Smooth muscle cell (in vitro differentiated cells): ENCODE measurements at regions not wholly inside any gene's neighbourhood (a gene's known extent, or its start where the extent isn't known, plus 50 kb on each side); places are given as distances from the start of the nearest gene placed in this dataset.

Source experiments
- DNase-seq: peaks from one replicate; lab custom pipeline; 2025; ENCODE audit not compliant: unreplicated experiment; lab: John Stamatoyannopoulos, UW
- H2AFZ ChIP-seq: fragments of 200-600 bp; sonication (generic); 2 replicates; pipeline ENCODE4 v1.6.0; 2016; ENCODE audit warnings: antibody characterized with exemption, low read depth, mild to moderate bottlenecking
- H3F3A ChIP-seq: fragments of 200-600 bp; sonication (generic); 2 replicates; pipeline ENCODE4 v1.6.0; 2017; ENCODE audit warnings: antibody characterized with exemption, low read depth
- H3K27ac ChIP-seq: fragments of 200-600 bp; sonication (generic); 2 replicates; pipeline ENCODE4 v1.5.1; 2016; ENCODE audit warnings: low read depth, mild to moderate bottlenecking
- H3K27me3 ChIP-seq: fragments of 200-600 bp; sonication (generic); 2 replicates; pipeline ENCODE4 v1.6.1; 2016; ENCODE audit warnings: low read depth, mild to moderate bottlenecking
- H3K36me3 ChIP-seq: fragments of 200-600 bp; sonication (generic); 2 replicates; pipeline ENCODE4 v1.5.1; 2016; ENCODE audit warnings: low read depth
- H3K4me1 ChIP-seq: fragments of 200-600 bp; sonication (generic); 2 replicates; pipeline ENCODE4 v1.5.1; 2016; ENCODE audit warnings: low read depth
- H3K4me2 ChIP-seq: fragments of 200-600 bp; sonication (generic); 2 replicates; pipeline ENCODE4 v1.6.0; 2016; ENCODE audit warnings: mild to moderate bottlenecking
- H3K4me3 ChIP-seq: fragments of 200-600 bp; sonication (generic); 2 replicates; pipeline ENCODE4 v1.5.1; 2016; ENCODE audit warnings: mild to moderate bottlenecking
- H3K79me2 ChIP-seq: fragments of 200-600 bp; sonication (generic); 2 replicates; pipeline ENCODE4 v1.6.0; 2016; ENCODE audit warnings: low read depth, mild to moderate bottlenecking
- H3K9ac ChIP-seq: fragments of 200-600 bp; sonication (generic); 2 replicates; pipeline ENCODE4 v1.6.0; 2016; ENCODE audit warnings: low read depth
- H3K9me3 ChIP-seq: fragments of 200-600 bp; sonication (generic); replicated peaks from 2 replicates; pipeline ENCODE4 v1.5.1; 2016; ENCODE audit warnings: low read depth
- H4K20me1 ChIP-seq: fragments of 200-600 bp; sonication (generic); 2 replicates; pipeline ENCODE4 v1.6.0; 2016; ENCODE audit warnings: low read depth
- WGBS: methylation state at CpG from one replicate; pipeline ENCODE4 v1.1.7; 2016; ENCODE audit warnings: low lambda C conversion rate; 5-methylcytosine and 5-hydroxymethylcytosine counted together
- TF ChIP-seq, protein P1 (sequence below): fragments of 200-600 bp; sonication (generic); IDR thresholded peaks from 2 replicates; pipeline ENCODE4 v1.5.1; 2017; ENCODE audit warnings: borderline replicate concordance, mild to moderate bottlenecking, antibody characterized with exemption; ENCODE audit not compliant: insufficient read depth, poor library complexity, severe bottlenecking

DNA sequence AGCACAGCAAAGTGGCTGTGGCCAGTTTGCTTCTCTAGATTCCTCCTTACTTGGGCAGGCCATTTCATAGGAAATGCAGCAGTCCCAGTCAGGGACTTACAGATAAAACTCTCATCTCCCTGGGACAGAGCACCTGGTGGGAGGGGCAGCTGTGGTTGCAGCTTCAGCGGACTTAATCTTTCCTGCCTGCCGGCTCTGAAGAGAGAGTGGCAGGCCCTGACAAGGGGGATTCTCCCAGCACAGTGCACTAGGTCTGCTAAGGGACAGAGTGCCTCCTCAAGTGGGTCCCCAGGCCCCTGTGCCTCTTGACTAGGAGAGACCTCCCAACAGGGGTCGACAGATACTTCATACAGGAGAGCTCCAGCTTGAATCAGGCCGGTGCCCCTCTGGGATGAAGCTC is 1649.1 kb downstream of the LRRC4C start:
- H3F3A ChIP-seq, result no peaks in the 10 kb centered on the region
- TF ChIP-seq, protein P1, sequence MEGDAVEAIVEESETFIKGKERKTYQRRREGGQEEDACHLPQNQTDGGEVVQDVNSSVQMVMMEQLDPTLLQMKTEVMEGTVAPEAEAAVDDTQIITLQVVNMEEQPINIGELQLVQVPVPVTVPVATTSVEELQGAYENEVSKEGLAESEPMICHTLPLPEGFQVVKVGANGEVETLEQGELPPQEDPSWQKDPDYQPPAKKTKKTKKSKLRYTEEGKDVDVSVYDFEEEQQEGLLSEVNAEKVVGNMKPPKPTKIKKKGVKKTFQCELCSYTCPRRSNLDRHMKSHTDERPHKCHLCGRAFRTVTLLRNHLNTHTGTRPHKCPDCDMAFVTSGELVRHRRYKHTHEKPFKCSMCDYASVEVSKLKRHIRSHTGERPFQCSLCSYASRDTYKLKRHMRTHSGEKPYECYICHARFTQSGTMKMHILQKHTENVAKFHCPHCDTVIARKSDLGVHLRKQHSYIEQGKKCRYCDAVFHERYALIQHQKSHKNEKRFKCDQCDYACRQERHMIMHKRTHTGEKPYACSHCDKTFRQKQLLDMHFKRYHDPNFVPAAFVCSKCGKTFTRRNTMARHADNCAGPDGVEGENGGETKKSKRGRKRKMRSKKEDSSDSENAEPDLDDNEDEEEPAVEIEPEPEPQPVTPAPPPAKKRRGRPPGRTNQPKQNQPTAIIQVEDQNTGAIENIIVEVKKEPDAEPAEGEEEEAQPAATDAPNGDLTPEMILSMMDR, result no peak
- H4K20me1 ChIP-seq, result no peaks in the 10 kb centered on the region
- no peak overlapping the region for H3K4me2 ChIP-seq
- H2AFZ ChIP-seq, result no peak overlapping the region
- peaks cover 2% of the 10 kb centered on the region for H3K9me3 ChIP-seq
- H3K9ac ChIP-seq, result no peak overlapping the region
- WGBS, result 67% methylated on average over 4 of the region's 4 CpGs
- no peaks in the 10 kb centered on the region for H3K27me3 ChIP-seq
- no peaks in the 10 kb centered on the region for H3K4me1 ChIP-seq
- DNase-seq, result no peak
- H3K4me3 ChIP-seq, result no peak overlapping the region
- H3K79me2 ChIP-seq, result no peaks in the 10 kb centered on the region
- H3K27ac ChIP-seq, result no peak overlapping the region
- H3K36me3 ChIP-seq, result no peaks in the 10 kb centered on the region

DNA sequence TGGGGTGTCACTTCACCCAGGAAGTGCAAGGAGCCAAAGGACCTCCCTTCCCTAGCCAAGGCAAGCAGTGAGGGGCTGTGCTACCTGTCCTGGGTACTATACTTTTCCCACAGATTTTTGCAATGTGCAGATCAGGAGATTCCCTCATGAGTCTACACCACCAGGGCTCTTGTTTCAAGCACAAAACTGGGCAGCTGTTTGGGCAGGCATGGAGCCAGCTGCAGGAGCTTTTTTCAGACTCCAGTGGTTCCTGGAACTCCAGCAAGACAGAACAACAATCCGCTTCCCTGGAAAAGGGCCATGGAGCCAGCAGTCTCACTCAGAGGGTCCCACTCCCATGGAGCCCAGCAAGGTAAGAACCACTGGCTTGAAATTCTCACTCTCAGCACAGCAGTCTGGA is 1649.6 kb downstream of the LRRC4C start:
- H3K9me3 ChIP-seq, result no peaks in the 10 kb centered on the region
- TF ChIP-seq, protein P1, result no peak
- no peaks in the 10 kb centered on the region for H3K27me3 ChIP-seq
- no peaks in the 10 kb centered on the region for H3K36me3 ChIP-seq
- no peak overlapping the region for H3K4me3 ChIP-seq
- no peaks in the 10 kb centered on the region for H4K20me1 ChIP-seq
- 100% methylated on average over 1 of the region's 1 CpG for WGBS
- no peak overlapping the region for H3K27ac ChIP-seq
- no peaks in the 10 kb centered on the region for H3F3A ChIP-seq
- no peak for DNase-seq
- H3K4me2 ChIP-seq, result no peak overlapping the region
- H3K4me1 ChIP-seq, result no peaks in the 10 kb centered on the region
- H3K9ac ChIP-seq, result no peak overlapping the region
- H3K79me2 ChIP-seq, result no peaks in the 10 kb centered on the region
- no peak overlapping the region for H2AFZ ChIP-seq

GRCh38 chr11:39807904-39808303 is 1651.5 kb downstream of the LRRC4C start:
- WGBS, result 93% methylated on average over 1 of the region's 1 CpG
- no peaks in the 10 kb centered on the region for H3K36me3 ChIP-seq
- H3K4me2 ChIP-seq, result no peak overlapping the region
- no peaks in the 10 kb centered on the region for H3K27me3 ChIP-seq
- H4K20me1 ChIP-seq, result no peaks in the 10 kb centered on the region
- no peaks in the 10 kb centered on the region for H3K4me1 ChIP-seq
- no peak overlapping the region for H3K4me3 ChIP-seq
- H3K27ac ChIP-seq, result no peak overlapping the region
- no peak overlapping the region for H2AFZ ChIP-seq
- no peak overlapping the region for H3K9ac ChIP-seq
- no peaks in the 10 kb centered on the region for H3K9me3 ChIP-seq
- TF ChIP-seq, protein P1, result no peak
- DNase-seq, result no peak
- no peaks in the 10 kb centered on the region for H3F3A ChIP-seq
- H3K79me2 ChIP-seq, result no peaks in the 10 kb centered on the region

DNA sequence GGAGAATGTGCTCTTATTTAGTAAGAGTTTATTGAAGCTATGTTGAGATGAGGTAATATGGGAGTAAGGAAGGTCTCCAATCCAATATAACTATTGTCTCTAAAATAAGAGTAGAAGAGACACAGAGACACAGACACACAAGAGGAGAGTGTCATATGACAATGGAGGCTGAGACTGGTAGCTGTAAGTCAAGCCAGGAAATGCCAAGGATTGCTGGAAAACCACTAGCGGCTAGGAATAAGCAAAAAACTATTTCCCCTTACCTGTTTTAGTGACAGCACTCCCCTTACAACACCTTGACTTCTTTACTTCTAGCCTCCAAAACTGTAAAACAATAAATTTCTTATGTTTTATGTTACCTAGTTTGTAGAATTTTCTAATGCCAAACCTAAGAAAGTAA is 1652.8 kb downstream of the LRRC4C start:
- H3K4me3 ChIP-seq, result no peak overlapping the region
- WGBS, result 30% methylated on average over 1 of the region's 1 CpG
- H3K4me2 ChIP-seq, result no peak overlapping the region
- H3K4me1 ChIP-seq, result no peaks in the 10 kb centered on the region
- H3K9ac ChIP-seq, result no peak overlapping the region
- no peaks in the 10 kb centered on the region for H3K36me3 ChIP-seq
- DNase-seq, result no peak
- no peaks in the 10 kb centered on the region for H3K79me2 ChIP-seq
- no peaks in the 10 kb centered on the region for H3F3A ChIP-seq
- no peaks in the 10 kb centered on the region for H3K9me3 ChIP-seq
- H4K20me1 ChIP-seq, result no peaks in the 10 kb centered on the region
- H3K27me3 ChIP-seq, result no peaks in the 10 kb centered on the region
- H3K27ac ChIP-seq, result no peak overlapping the region
- TF ChIP-seq, protein P1, result no peak
- no peak overlapping the region for H2AFZ ChIP-seq
